ENCODE measurements at regions not wholly inside any gene's neighbourhood (a gene's known extent, or its start where the extent isn't known, plus 50 kb on each side); places are given as distances from the start of the nearest gene placed in this dataset.

DNA sequence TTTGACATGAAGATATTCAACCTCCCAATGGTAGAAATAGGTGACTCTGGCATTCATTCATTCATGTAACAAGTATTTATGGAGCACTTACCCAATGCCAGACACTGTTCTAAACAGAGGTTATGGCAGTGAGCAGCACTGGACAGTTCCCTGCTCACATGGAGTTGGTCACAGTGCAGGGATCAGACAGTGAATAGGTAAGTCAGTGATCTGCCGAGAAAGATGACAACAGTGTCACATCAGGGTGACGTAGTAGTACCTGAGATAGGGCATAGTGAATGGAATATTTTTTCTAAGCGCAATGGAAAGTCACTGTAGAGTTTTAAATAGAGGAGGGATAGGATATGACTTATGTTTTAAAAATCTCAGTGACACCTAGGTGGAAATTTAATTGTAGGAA lies 791.4 kb upstream of the RBFOX1 start:
- Histone ChIP-seq H3K36me3 (ENCODE audit: insufficient read depth, low read length) (no peaks in the 10 kb centered on the region), H3K4me1 (ENCODE audit: insufficient read depth, low read length) (no peaks in the 10 kb centered on the region), H3K27me3 (ENCODE audit: insufficient read depth, low read length, poor library complexity, severe bottlenecking) (no peaks in the 10 kb centered on the region), H3K4me3 (ENCODE audit: low read length) (no peak overlapping the region), H3K9me3 (ENCODE audit: low read length) (no peaks in the 10 kb centered on the region), H3K27ac (ENCODE audit: low read depth, low read length) (no peak overlapping the region)
- DNase-seq, result no peak
- Mint-ChIP-seq H3K36me3 (no peaks in the 10 kb centered on the region), H3K4me1 (no peaks in the 10 kb centered on the region), H3K4me3 (no peak overlapping the region), H3K27me3 (peaks cover 0 to 1% of the 10 kb centered on the region in 2 donors), H3K27ac (no peak overlapping the region), H3K9me3 (peaks cover 0 to 24% (median 7%) of the 10 kb centered on the region in 5 donors)
- ChIA-PET CTCF (no interaction called here), POLR2A (no interaction called here)

- ChIA-PET CTCF (no interaction called here), POLR2A (no interaction called here)
- Histone ChIP-seq H3K4me1 (ENCODE audit: insufficient read depth, low read length) (no peaks in the 10 kb centered on the region), H3K27me3 (ENCODE audit: insufficient read depth, low read length, poor library complexity, severe bottlenecking) (no peaks in the 10 kb centered on the region), H3K4me3 (ENCODE audit: low read length) (no peak overlapping the region), H3K9me3 (ENCODE audit: low read length) (no peaks in the 10 kb centered on the region), H3K36me3 (ENCODE audit: insufficient read depth, low read length) (no peaks in the 10 kb centered on the region), H3K27ac (ENCODE audit: low read depth, low read length) (no peak overlapping the region)
- H3K27ac Mint-ChIP-seq, result no peak overlapping the region
- H3K4me3 Mint-ChIP-seq, result no peak overlapping the region
- no peak for DNase-seq
- no peaks in the 10 kb centered on the region for H3K27me3 Mint-ChIP-seq
- no peaks in the 10 kb centered on the region for H3K36me3 Mint-ChIP-seq
- H3K4me1 Mint-ChIP-seq, result no peaks in the 10 kb centered on the region
- peaks cover 0 to 16% (median 9%) of the 10 kb centered on the region in 5 donors for H3K9me3 Mint-ChIP-seq
Measured at GRCh38 chr16:6536411-6536810, 796.2 kb upstream of the RBFOX1 start.

- no peaks in the 10 kb centered on the region for H3K36me3 Mint-ChIP-seq
- no peak overlapping the region for H3K27ac Mint-ChIP-seq
- no peak overlapping the region for H3K27ac ChIP-seq (ENCODE audit: low read depth, low read length)
- H3K27me3 ChIP-seq (ENCODE audit: insufficient read depth, low read length, poor library complexity, severe bottlenecking), result no peaks in the 10 kb centered on the region
- H3K4me3 ChIP-seq (ENCODE audit: low read length), result no peak overlapping the region
- H3K4me3 Mint-ChIP-seq, result no peak overlapping the region
- no peak for DNase-seq
- H3K4me1 Mint-ChIP-seq, result no peaks in the 10 kb centered on the region
- POLR2A ChIA-PET, result no interaction called here
- H3K9me3 Mint-ChIP-seq, result peaks cover 2 to 15% (median 7%) of the 10 kb centered on the region in 5 donors
- no peaks in the 10 kb centered on the region for H3K36me3 ChIP-seq (ENCODE audit: insufficient read depth, low read length)
- H3K4me1 ChIP-seq (ENCODE audit: insufficient read depth, low read length), result no peaks in the 10 kb centered on the region
- CTCF ChIA-PET, result no interaction called here
- H3K27me3 Mint-ChIP-seq, result no peaks in the 10 kb centered on the region
- H3K9me3 ChIP-seq (ENCODE audit: low read length), result no peaks in the 10 kb centered on the region
Measured at GRCh38 chr16:6531067-6531466, 801.6 kb upstream of the RBFOX1 start.

GRCh38 chr16:6528217-6528616 lies 804.4 kb upstream of the RBFOX1 start:
- Histone ChIP-seq H3K27ac (ENCODE audit: low read depth, low read length) (no peak overlapping the region), H3K4me3 (ENCODE audit: low read length) (no peak overlapping the region), H3K36me3 (ENCODE audit: insufficient read depth, low read length) (no peaks in the 10 kb centered on the region), H3K27me3 (ENCODE audit: insufficient read depth, low read length, poor library complexity, severe bottlenecking) (no peaks in the 10 kb centered on the region), H3K9me3 (ENCODE audit: low read length) (no peaks in the 10 kb centered on the region), H3K4me1 (ENCODE audit: insufficient read depth, low read length) (no peaks in the 10 kb centered on the region)
- Mint-ChIP-seq H3K4me1 (no peaks in the 10 kb centered on the region), H3K9me3 (peaks cover 6 to 19% (median 9%) of the 10 kb centered on the region in 5 donors), H3K27ac (no peak overlapping the region), H3K4me3 (no peak overlapping the region), H3K27me3 (no peaks in the 10 kb centered on the region), H3K36me3 (no peaks in the 10 kb centered on the region)
- ChIA-PET POLR2A (no interaction called here), CTCF (no interaction called here)
- no peak for DNase-seq

DNA sequence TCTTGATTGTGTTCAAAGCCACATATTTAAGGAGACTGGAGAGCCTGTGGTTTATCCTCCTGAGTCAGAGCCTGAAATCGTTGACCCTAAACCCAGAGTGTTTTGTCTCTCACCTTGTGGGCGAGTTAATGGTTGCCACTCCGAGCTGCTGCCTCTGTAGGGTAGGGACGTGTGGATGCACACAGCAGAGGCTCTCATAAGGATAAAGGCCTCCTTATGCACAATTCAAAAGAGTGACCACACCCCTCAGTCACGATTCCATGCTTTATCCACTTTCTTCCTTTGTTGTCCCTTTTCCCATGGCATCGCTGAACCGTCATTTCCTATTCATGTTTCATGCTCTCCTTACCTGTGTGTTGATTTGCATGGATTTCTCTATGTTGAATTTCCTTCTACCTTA lies 805.0 kb upstream of the RBFOX1 start:
- no peaks in the 10 kb centered on the region for H3K4me1 ChIP-seq (ENCODE audit: insufficient read depth, low read length)
- no peaks in the 10 kb centered on the region for H3K36me3 Mint-ChIP-seq
- H3K9me3 ChIP-seq (ENCODE audit: low read length), result no peaks in the 10 kb centered on the region
- POLR2A ChIA-PET, result no interaction called here
- DNase-seq, result no peak
- no peaks in the 10 kb centered on the region for H3K27me3 Mint-ChIP-seq
- H3K4me3 ChIP-seq (ENCODE audit: low read length), result no peak overlapping the region
- H3K27me3 ChIP-seq (ENCODE audit: insufficient read depth, low read length, poor library complexity, severe bottlenecking), result no peaks in the 10 kb centered on the region
- no peak overlapping the region for H3K4me3 Mint-ChIP-seq
- no peaks in the 10 kb centered on the region for H3K4me1 Mint-ChIP-seq
- H3K36me3 ChIP-seq (ENCODE audit: insufficient read depth, low read length), result no peaks in the 10 kb centered on the region
- CTCF ChIA-PET, result no interaction called here
- H3K27ac ChIP-seq (ENCODE audit: low read depth, low read length), result no peak overlapping the region
- H3K27ac Mint-ChIP-seq, result no peak overlapping the region
- H3K9me3 Mint-ChIP-seq, result peaks cover 6 to 16% (median 11%) of the 10 kb centered on the region in 5 donors

GRCh38 chr16:6524501-6524900 lies 808.1 kb upstream of the RBFOX1 start:
- no peak overlapping the region for H3K4me3 ChIP-seq (ENCODE audit: low read length)
- H3K27me3 Mint-ChIP-seq, result no peaks in the 10 kb centered on the region

DNA sequence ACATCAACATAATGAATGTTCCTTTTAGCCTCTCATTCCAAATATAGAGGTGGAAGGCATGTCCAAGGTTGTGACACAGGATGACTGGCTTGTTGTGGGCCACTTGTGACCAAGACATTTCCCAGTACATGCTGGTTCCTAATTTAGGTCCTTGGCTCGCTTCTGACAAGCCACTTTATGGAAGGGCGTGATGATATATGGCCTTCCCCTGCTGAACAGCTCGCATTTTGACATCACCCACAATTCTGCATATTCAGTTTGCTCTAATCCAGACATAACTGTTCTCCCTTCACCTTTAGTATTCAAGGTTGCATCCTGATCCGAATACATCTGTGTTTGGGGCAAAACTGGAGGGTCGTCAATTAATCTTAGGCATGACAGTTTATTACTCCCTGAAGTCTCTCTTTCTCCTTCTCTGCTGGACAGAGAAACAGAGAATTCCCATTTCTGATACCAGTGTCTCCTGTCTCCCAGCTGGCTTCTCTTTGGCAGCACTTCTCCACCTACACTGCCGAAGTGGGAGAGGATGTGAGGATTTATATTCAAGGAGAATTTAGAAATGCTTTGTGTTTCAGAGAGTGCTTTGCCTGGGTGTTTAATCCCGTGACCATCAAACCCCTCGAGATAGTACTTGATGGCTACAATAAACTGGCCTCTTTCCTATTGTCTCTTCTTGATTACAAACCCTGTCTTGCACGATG lies 815.5 kb upstream of the RBFOX1 start:
- CTCF ChIA-PET, result no interaction called here

More at GRCh38 chr16:6524501-6524900, 808.1 kb upstream of the RBFOX1 start:
- ChIA-PET CTCF (no interaction called here), POLR2A (no interaction called here)
- Mint-ChIP-seq H3K9me3 (peaks cover 4 to 10% (median 8%) of the 10 kb centered on the region in 5 donors), H3K4me1 (no peaks in the 10 kb centered on the region), H3K27ac (no peak overlapping the region), H3K4me3 (no peak overlapping the region), H3K36me3 (no peaks in the 10 kb centered on the region)
- Histone ChIP-seq H3K27ac (ENCODE audit: low read depth, low read length) (no peak overlapping the region), H3K9me3 (ENCODE audit: low read length) (no peaks in the 10 kb centered on the region), H3K4me1 (ENCODE audit: insufficient read depth, low read length) (no peaks in the 10 kb centered on the region), H3K27me3 (ENCODE audit: insufficient read depth, low read length, poor library complexity, severe bottlenecking) (no peaks in the 10 kb centered on the region), H3K36me3 (ENCODE audit: insufficient read depth, low read length) (no peaks in the 10 kb centered on the region)
- DNase-seq, result no peak

DNA sequence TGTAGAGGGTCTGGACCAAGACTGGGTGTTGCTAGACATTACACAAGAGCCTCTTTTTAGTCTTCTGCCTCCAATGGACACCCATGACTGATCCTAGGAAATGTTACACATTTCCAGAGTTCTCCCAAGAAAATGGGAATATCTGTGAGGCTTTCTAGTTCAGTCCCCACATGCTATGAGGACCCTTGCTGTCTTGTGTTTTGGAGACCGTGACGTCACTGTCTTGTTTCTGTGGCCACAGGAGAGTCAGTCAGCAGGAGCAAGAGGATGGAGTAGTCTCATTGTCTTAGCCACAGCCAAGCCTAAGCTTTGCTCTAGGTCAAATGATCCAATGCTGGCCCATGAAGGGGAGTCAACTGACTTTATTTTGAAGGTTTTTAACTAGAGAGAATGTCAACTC lies 820.1 kb upstream of the RBFOX1 start:
- Mint-ChIP-seq H3K4me1 (no peaks in the 10 kb centered on the region), H3K27me3 (no peaks in the 10 kb centered on the region), H3K27ac (no peak overlapping the region), H3K4me3 (no peak overlapping the region), H3K9me3 (peaks cover 6 to 23% (median 6%) of the 10 kb centered on the region in 5 donors), H3K36me3 (no peaks in the 10 kb centered on the region)
- Histone ChIP-seq H3K4me1 (ENCODE audit: insufficient read depth, low read length) (no peaks in the 10 kb centered on the region), H3K4me3 (ENCODE audit: low read length) (no peak overlapping the region), H3K36me3 (ENCODE audit: insufficient read depth, low read length) (no peaks in the 10 kb centered on the region), H3K9me3 (ENCODE audit: low read length) (no peaks in the 10 kb centered on the region), H3K27ac (ENCODE audit: low read depth, low read length) (no peak overlapping the region), H3K27me3 (ENCODE audit: insufficient read depth, low read length, poor library complexity, severe bottlenecking) (no peaks in the 10 kb centered on the region)
- DNase-seq, result no peak
- ChIA-PET CTCF (no interaction called here), POLR2A (no interaction called here)

More for the DNA sequence above, 815.5 kb upstream of the RBFOX1 start:
- Mint-ChIP-seq H3K4me1 (no peaks in the 10 kb centered on the region), H3K36me3 (no peaks in the 10 kb centered on the region), H3K9me3 (peaks cover 0 to 14% (median 8%) of the 10 kb centered on the region in 5 donors), H3K27ac (no peak overlapping the region), H3K27me3 (no peaks in the 10 kb centered on the region), H3K4me3 (no peak overlapping the region)
- H3K4me1 ChIP-seq (ENCODE audit: insufficient read depth, low read length), result no peaks in the 10 kb centered on the region
- no peak overlapping the region for H3K27ac ChIP-seq (ENCODE audit: low read depth, low read length)
- no peaks in the 10 kb centered on the region for H3K27me3 ChIP-seq (ENCODE audit: insufficient read depth, low read length, poor library complexity, severe bottlenecking)
- no peak for DNase-seq
- H3K36me3 ChIP-seq (ENCODE audit: insufficient read depth, low read length), result no peaks in the 10 kb centered on the region
- POLR2A ChIA-PET, result no interaction called here
- H3K9me3 ChIP-seq (ENCODE audit: low read length), result no peaks in the 10 kb centered on the region
- no peak overlapping the region for H3K4me3 ChIP-seq (ENCODE audit: low read length)
